Type B pancreatic cell (in vitro differentiated cells): ENCODE measurements at regions not wholly inside any gene's neighbourhood (a gene's known extent, or its start where the extent isn't known, plus 50 kb on each side); places are given as distances from the start of the nearest gene placed in this dataset.
A peak's percentile ranks its signal among the peaks of the same experiment; 100 is the strongest.

Experiments used
- DNase-seq: peaks from one replicate; pipeline ENCODE4 v3.0.0; 2021; ENCODE audit warnings: mixed read lengths; ENCODE audit not compliant: unreplicated experiment; ENCODE audit errors: extremely low spot score
- H3K27ac Mint-ChIP-seq: 2 replicates; pipeline ENCODE4 v1.8.0; 2021; ENCODE audit warnings: mild to moderate bottlenecking, mixed read lengths
- H3K27me3 Mint-ChIP-seq: 2 replicates; pipeline ENCODE4 v1.8.0; 2021; ENCODE audit warnings: mixed read lengths
- H3K36me3 Mint-ChIP-seq: 2 replicates; pipeline ENCODE4 v1.8.0; 2021; ENCODE audit warnings: mixed read lengths
- H3K4me1 Mint-ChIP-seq: one replicate; pipeline ENCODE4 v1.8.0; 2021; ENCODE audit warnings: mixed read lengths; ENCODE audit not compliant: unreplicated experiment
- H3K4me3 Mint-ChIP-seq: 2 replicates; pipeline ENCODE4 v1.8.0; 2021; ENCODE audit warnings: mild to moderate bottlenecking, mixed read lengths
- H3K9me3 Mint-ChIP-seq: 2 replicates; pipeline ENCODE4 v1.8.0; 2021; ENCODE audit warnings: mixed read lengths
- TF ChIP-seq, protein P1 (sequence below): fragments of 200-600 bp; sonication (generic); conservative IDR thresholded peaks from 2 replicates; pipeline ENCODE4 v1.5.0; 2021; ENCODE audit warnings: antibody characterized with exemption, mild to moderate bottlenecking

- no peak for DNase-seq
- H3K27ac Mint-ChIP-seq, result peak overlapping the region; percentile 68
- H3K27me3 Mint-ChIP-seq, result no peaks in the 10 kb centered on the region
Measured at GRCh38 chr9:107738789-107739188, 249.2 kb upstream of the KLF4 start.

DNA sequence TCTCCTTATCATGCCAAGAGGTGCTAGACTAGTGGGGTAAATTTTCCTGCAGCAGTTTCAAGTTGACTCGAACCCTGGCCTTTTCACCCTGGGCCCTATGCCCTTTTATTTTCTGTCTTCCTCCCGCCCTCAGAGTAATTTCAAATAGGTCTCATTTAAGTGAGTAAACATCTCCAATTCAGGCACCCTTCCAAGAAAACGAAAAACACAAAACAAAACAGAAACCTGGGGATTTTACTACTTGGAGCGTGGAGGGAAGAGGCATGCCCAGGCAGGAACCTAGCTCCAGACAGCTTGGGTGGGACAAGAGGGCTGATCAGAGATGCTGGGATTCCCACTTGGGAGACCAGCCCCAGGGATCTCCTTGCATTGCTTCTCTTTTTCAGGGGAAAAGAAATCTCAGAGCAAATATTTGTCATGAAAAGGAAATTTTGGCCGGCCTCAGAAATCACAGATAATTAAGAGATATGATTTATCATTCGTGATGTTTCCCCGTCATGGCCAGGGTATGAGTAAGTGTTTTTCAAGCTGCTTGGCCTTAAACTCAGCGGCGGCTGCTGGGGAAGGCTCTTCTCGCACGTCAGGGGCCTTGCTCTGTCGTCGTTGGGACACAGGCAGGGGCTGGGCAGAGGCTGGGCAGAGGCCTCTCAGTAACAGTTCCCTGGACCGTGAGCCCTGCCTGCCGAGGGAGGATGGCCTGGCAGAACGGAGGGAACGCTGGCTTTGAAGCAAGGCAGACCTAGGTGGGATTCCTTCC lies 248.6 kb upstream of the KLF4 start:
- DNase-seq, result no peak
- no peaks in the 10 kb centered on the region for H3K9me3 Mint-ChIP-seq
- H3K4me1 Mint-ChIP-seq, result peaks cover 12% of the 10 kb centered on the region
- no peaks in the 10 kb centered on the region for H3K27me3 Mint-ChIP-seq
- TF ChIP-seq, protein P1, sequence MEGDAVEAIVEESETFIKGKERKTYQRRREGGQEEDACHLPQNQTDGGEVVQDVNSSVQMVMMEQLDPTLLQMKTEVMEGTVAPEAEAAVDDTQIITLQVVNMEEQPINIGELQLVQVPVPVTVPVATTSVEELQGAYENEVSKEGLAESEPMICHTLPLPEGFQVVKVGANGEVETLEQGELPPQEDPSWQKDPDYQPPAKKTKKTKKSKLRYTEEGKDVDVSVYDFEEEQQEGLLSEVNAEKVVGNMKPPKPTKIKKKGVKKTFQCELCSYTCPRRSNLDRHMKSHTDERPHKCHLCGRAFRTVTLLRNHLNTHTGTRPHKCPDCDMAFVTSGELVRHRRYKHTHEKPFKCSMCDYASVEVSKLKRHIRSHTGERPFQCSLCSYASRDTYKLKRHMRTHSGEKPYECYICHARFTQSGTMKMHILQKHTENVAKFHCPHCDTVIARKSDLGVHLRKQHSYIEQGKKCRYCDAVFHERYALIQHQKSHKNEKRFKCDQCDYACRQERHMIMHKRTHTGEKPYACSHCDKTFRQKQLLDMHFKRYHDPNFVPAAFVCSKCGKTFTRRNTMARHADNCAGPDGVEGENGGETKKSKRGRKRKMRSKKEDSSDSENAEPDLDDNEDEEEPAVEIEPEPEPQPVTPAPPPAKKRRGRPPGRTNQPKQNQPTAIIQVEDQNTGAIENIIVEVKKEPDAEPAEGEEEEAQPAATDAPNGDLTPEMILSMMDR, result no peak
- no peak overlapping the region for H3K4me3 Mint-ChIP-seq
- no peaks in the 10 kb centered on the region for H3K36me3 Mint-ChIP-seq
- H3K27ac Mint-ChIP-seq, result peak overlapping the region; percentile 78

More at GRCh38 chr9:107738789-107739188, 249.2 kb upstream of the KLF4 start:
- no peak overlapping the region for H3K4me3 Mint-ChIP-seq
- no peaks in the 10 kb centered on the region for H3K36me3 Mint-ChIP-seq
- H3K9me3 Mint-ChIP-seq, result no peaks in the 10 kb centered on the region
- TF ChIP-seq, protein P1, result no peak
- H3K4me1 Mint-ChIP-seq, result peaks cover 12% of the 10 kb centered on the region

GRCh38 chr9:107737610-107737986 lies 248.0 kb upstream of the KLF4 start:
- H3K9me3 Mint-ChIP-seq, result no peaks in the 10 kb centered on the region
- H3K36me3 Mint-ChIP-seq, result no peaks in the 10 kb centered on the region
- peaks cover 12% of the 10 kb centered on the region for H3K4me1 Mint-ChIP-seq
- H3K4me3 Mint-ChIP-seq, result no peak overlapping the region
- H3K27me3 Mint-ChIP-seq, result no peaks in the 10 kb centered on the region
- H3K27ac Mint-ChIP-seq, result peak overlapping the region; percentile 78
- no peak for DNase-seq
- TF ChIP-seq, protein P1, result no peak

GRCh38 chr9:107735821-107736220 lies 246.3 kb upstream of the KLF4 start:
- H3K36me3 Mint-ChIP-seq, result no peaks in the 10 kb centered on the region
- no peak for DNase-seq
- TF ChIP-seq, protein P1, result no peak
- no peak overlapping the region for H3K4me3 Mint-ChIP-seq
- H3K9me3 Mint-ChIP-seq, result peaks cover 4% of the 10 kb centered on the region
- H3K4me1 Mint-ChIP-seq, result peaks cover 12% of the 10 kb centered on the region
- H3K27me3 Mint-ChIP-seq, result peaks cover 5% of the 10 kb centered on the region
- H3K27ac Mint-ChIP-seq, result no peak overlapping the region

DNA sequence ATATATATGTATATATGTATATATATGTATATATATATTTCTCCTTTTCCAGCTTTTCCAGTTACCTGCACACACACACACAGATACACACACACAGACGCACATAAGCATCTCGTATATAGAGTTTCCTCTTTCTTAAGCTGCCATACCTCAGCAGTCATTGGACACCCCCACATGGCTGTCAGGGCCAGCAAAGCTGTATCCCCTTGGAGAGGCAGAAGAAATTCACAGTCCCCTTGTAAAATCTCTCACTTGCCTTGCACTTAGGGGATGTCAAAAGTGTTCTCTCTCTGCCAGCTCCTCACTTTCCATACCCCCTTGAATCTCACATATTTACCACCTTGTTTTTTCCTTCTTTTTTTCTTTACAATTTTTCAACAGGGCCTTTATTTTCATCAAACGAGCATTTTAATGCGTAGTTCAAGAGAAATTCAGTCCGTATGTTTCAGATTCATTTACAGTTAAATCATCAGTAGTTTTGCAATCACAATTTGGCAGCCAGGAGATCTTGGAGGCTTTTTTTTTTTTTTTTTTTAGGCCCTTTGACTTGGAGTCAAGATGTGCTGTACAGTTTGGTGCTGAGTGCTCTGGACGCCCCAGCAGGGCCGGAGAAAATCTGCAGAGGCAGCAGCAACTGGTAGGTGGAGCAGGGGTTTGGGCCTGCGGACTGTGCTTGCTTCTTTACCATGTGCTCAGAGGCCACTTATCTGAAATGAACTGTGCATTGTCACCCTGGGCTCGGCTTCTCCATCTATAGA lies 244.9 kb upstream of the KLF4 start:
- H3K4me3 Mint-ChIP-seq, result no peak overlapping the region
- DNase-seq, result no peak
- H3K36me3 Mint-ChIP-seq, result no peaks in the 10 kb centered on the region
- peaks cover 5% of the 10 kb centered on the region for H3K27me3 Mint-ChIP-seq
- TF ChIP-seq, protein P1, result no peak
- peaks cover 12% of the 10 kb centered on the region for H3K4me1 Mint-ChIP-seq
- peaks cover 4% of the 10 kb centered on the region for H3K9me3 Mint-ChIP-seq
- H3K27ac Mint-ChIP-seq, result no peak overlapping the region
